K562 (cell line): ENCODE measurements at regions not wholly inside any gene's neighbourhood (a gene's known extent, or its start where the extent isn't known, plus 50 kb on each side); places are given as distances from the start of the nearest gene placed in this dataset.

Experiments used
- ATAC-seq: fragments of 200-7000 bp; cut with Tn5 transposase; 3 replicates; pipeline ENCODE4 v1.9.1; 2020; ENCODE audit warnings: moderate library complexity
- BruUV-seq: library from RNA; stranded (reverse); fragments of 400-500 nt; replicated peaks from 2 replicates; lab custom pipeline; 2021; lab: Mats Ljungman, UMichigan
- CTCF ChIA-PET: fragments of 300-600 bp; formaldehyde crosslinking; extraction: SDS; loops from one replicate; lab custom pipeline; 2021; ENCODE audit warnings: low intra/inter-chr PET ratio; lab: Yijun Ruan, JAX
- POLR2A ChIA-PET: fragments of 300-600, 350-650 bp; sonication (Branson Sonifier 250); formaldehyde crosslinking; extraction: SDS; loops from one replicate; lab custom pipeline; 2021; ENCODE audit warnings: antibody characterized with exemption, inconsistent platforms; lab: Yijun Ruan, JAX
- DNase-seq, 4 experiments: peaks; one replicate each; pipeline versions ENCODE4 v3.0.0 to v3.0.0-alpha.2; 2011 to 2018; ENCODE audit warnings: low spot score in 3 of 4, mixed read lengths in 3 of 4; ENCODE audit errors: extremely low read depth in 1 of 4
- FAIRE-seq: peaks from 2 replicates; lab custom pipeline; 2011; peaks lifted over from hg19 to GRCh38; lab: Jason Lieb, UNC
- H2AFZ ChIP-seq: 2 replicates; pipeline ENCODE4 v1.6.0; 2011; ENCODE audit warnings: low read depth, low read length, control low read depth, inconsistent platforms
- H3K27ac ChIP-seq: fragments of 200-600 bp; 3 replicates; pipeline ENCODE4 v1.8.0; 2011; ENCODE audit warnings: low read depth, mild to moderate bottlenecking, control low read depth, inconsistent platforms, low read length, moderate library complexity, mixed read lengths; ENCODE audit errors: extremely low read depth
- H3K27me3 ChIP-seq, 2 experiments: fragments of 300-600 bp in 1 of 2; 2 replicates in 1 of 2; 3 replicates in 1 of 2; pipeline versions ENCODE4 v1.6.0 to v1.8.0; 2011; ENCODE audit warnings: inconsistent platforms in 2 of 2, low read length in 2 of 2, mild to moderate bottlenecking in 1 of 2, mixed read lengths in 1 of 2, moderate library complexity in 1 of 2; ENCODE audit not compliant: control insufficient read depth in 2 of 2, insufficient read depth in 2 of 2
- H3K36me3 ChIP-seq: fragments of 300-600 bp; 3 replicates; pipeline ENCODE4 v1.8.0; 2011; ENCODE audit warnings: mild to moderate bottlenecking, low read length, inconsistent platforms; ENCODE audit not compliant: control insufficient read depth, insufficient read depth
- H3K4me1 ChIP-seq, 2 experiments: fragments of 200-600 bp in 1 of 2; replicated peaks in 1 of 2; 2 replicates in 1 of 2; 3 replicates in 1 of 2; pipeline versions ENCODE4 v1.5.1 to v1.8.0; 2011; ENCODE audit warnings: inconsistent platforms in 2 of 2, low read length in 2 of 2, mild to moderate bottlenecking in 1 of 2, mixed read lengths in 1 of 2, moderate library complexity in 1 of 2; ENCODE audit not compliant: control insufficient read depth in 2 of 2, insufficient read depth in 2 of 2
- H3K4me2 ChIP-seq: 2 replicates; pipeline ENCODE4 v1.6.1; 2011; ENCODE audit warnings: low read length, control low read depth, inconsistent platforms, mixed read lengths; ENCODE audit not compliant: insufficient read depth
- H3K4me3 ChIP-seq: fragments of 200-600 bp; sonication (generic), shearing (Covaris generic); 2 replicates; pipeline ENCODE4 v1.5.1; 2016; ENCODE audit warnings: control low read depth, inconsistent platforms
- H3K79me2 ChIP-seq: fragments of 200-600 bp; 3 replicates; pipeline ENCODE4 v1.8.0; 2011; ENCODE audit warnings: low read length, inconsistent platforms; ENCODE audit not compliant: control insufficient read depth, insufficient read depth
- H3K9ac ChIP-seq, 2 experiments: 2 replicates each; pipeline versions ENCODE4 v1.6.0 to v1.6.1; 2011; ENCODE audit warnings: low read depth in 2 of 2, low read length in 2 of 2, control low read depth in 1 of 2, inconsistent platforms in 1 of 2, mild to moderate bottlenecking in 1 of 2, mixed read lengths in 1 of 2; ENCODE audit not compliant: insufficient read depth in 1 of 2
- H3K9me1 ChIP-seq: one replicate; pipeline ENCODE4 v1.6.0; 2011; ENCODE audit warnings: inconsistent platforms, mild to moderate bottlenecking, low read length, moderate library complexity; ENCODE audit not compliant: control insufficient read depth, insufficient read depth
- H3K9me3 ChIP-seq: replicated peaks from 2 replicates; pipeline ENCODE4 v1.5.1; 2011; ENCODE audit warnings: low read depth, low read length, inconsistent platforms; ENCODE audit not compliant: control insufficient read depth, insufficient read depth
- H4K20me1 ChIP-seq: replicated peaks from 2 replicates; pipeline ENCODE4 v1.6.1; 2011; ENCODE audit warnings: low read length, inconsistent platforms, mixed read lengths; ENCODE audit not compliant: control insufficient read depth, insufficient read depth
- BCL6 ChIP-seq: fragments of 250-450 bp; sonication (Bioruptor Pico); IDR thresholded peaks from 2 replicates; pipeline ENCODE4 v1.4.0; 2020
- CEBPB ChIP-seq: fragments of 450-650 bp; IDR thresholded peaks from 2 replicates; pipeline ENCODE4 v1.6.1; 2016; ENCODE audit warnings: missing genetic modification characterization, missing compliant biosample characterization
- ELK3 ChIP-seq: fragments of 450-650 bp; formaldehyde crosslinking; IDR thresholded peaks from 2 replicates; pipeline ENCODE4 v1.4.0; 2020; ENCODE audit warnings: mild to moderate bottlenecking
- GABPB2 ChIP-seq: fragments of 250-450 bp; sonication (Bioruptor Pico); conservative IDR thresholded peaks from 2 replicates; pipeline ENCODE4 v1.5.1; 2021; ENCODE audit warnings: mild to moderate bottlenecking
- GMEB1 ChIP-seq: fragments of 250-450 bp; sonication (Bioruptor Pico); IDR thresholded peaks from 2 replicates; pipeline ENCODE4 v1.4.0; 2020; ENCODE audit warnings: mild to moderate bottlenecking
- LEF1 ChIP-seq: fragments of 450-650 bp; IDR thresholded peaks from 2 replicates; pipeline ENCODE4 v1.6.1; 2016; ENCODE audit warnings: mild to moderate bottlenecking
- POLR2AphosphoS2 ChIP-seq: IDR thresholded peaks from 2 replicates; pipeline ENCODE4 v1.6.1; 2012; ENCODE audit warnings: low read length, improper control_type of control experiment
- SETDB1 ChIP-seq: IDR thresholded peaks from one replicate; pipeline ENCODE4 v1.6.1; 2012; ENCODE audit warnings: low read length, control low read depth, inconsistent platforms
- SIX5 ChIP-seq, 2 experiments: IDR thresholded peaks; 2 replicates each; pipeline ENCODE4 v1.6.1; 2011; ENCODE audit warnings: low read length in 2 of 2, borderline replicate concordance in 1 of 2, low read depth in 1 of 2, mild to moderate bottlenecking in 1 of 2, moderate library complexity in 1 of 2; ENCODE audit not compliant: insufficient read depth in 1 of 2
- STAT5A ChIP-seq: IDR thresholded peaks from 2 replicates; pipeline ENCODE4 v1.6.1; 2012; ENCODE audit warnings: low read length, inconsistent platforms, borderline replicate concordance
- SUPT5H ChIP-seq: fragments of 450-650 bp; IDR thresholded peaks from 2 replicates; pipeline ENCODE4 v1.6.1; 2016
- TAF9B ChIP-seq: fragments of 450-650 bp; IDR thresholded peaks from 2 replicates; pipeline ENCODE4 v1.6.1; 2018; ENCODE audit warnings: mild to moderate bottlenecking; ENCODE audit not compliant: partially characterized antibody
- THRAP3 ChIP-seq: fragments of 450-650 bp; IDR thresholded peaks from 2 replicates; pipeline ENCODE4 v1.6.1; 2016; ENCODE audit warnings: mild to moderate bottlenecking, inconsistent platforms, borderline replicate concordance
- U2AF2 ChIP-seq: fragments of 200-400 bp; formaldehyde crosslinking; optimal IDR thresholded peaks from 2 replicates; pipeline ENCODE3; 2017; ENCODE audit warnings: low read depth, mild to moderate bottlenecking, low read length
- USF1 ChIP-seq: sonication (generic); formaldehyde crosslinking; IDR thresholded peaks from 2 replicates; pipeline ENCODE4 v1.9.0; 2022; ENCODE audit warnings: mild to moderate bottlenecking, missing genetic modification reagents
- ZC3H8 ChIP-seq: fragments of 450-650 bp; IDR thresholded peaks from 2 replicates; pipeline ENCODE4 v1.6.1; 2017
- ZSCAN32 ChIP-seq: fragments of 450-650 bp; formaldehyde crosslinking; IDR thresholded peaks from 2 replicates; pipeline ENCODE4 v1.4.0; 2020; ENCODE audit warnings: mild to moderate bottlenecking, moderate library complexity
- WGBS: fragments of 100-300 bp; shearing (Covaris generic); methylation state at CpG from one replicate; pipeline ENCODE4 v1.1.6; 2016; ENCODE audit warnings: low coverage, mixed read lengths; ENCODE audit not compliant: insufficient coverage; ENCODE audit errors: missing lambda C conversion rate; 5-methylcytosine and 5-hydroxymethylcytosine counted together
- in situ Hi-C: fragments of 300-500 bp; cut with MboI; formaldehyde crosslinking; loops from 4 replicates; pipeline ENCODE4 v1.15.0; 2018; ENCODE audit warnings: inconsistent platforms, mixed read lengths
- intact Hi-C: fragments of 100-400 bp; cut with micrococcal nuclease; formaldehyde crosslinking; loops from 2 replicates; pipeline ENCODE4 v1.14.2; 2022

GRCh38 chr5:143931986-143932385 is 120.0 kb downstream of the HMHB1 start:
- Histone ChIP-seq H3K4me2 (no peak overlapping the region), H3K27ac (no peak overlapping the region), H3K4me1 (no peaks in the 10 kb centered on the region), H3K27me3 (no peaks in the 10 kb centered on the region), H3K9ac (no peak overlapping the region), H3K9me1 (no peaks in the 10 kb centered on the region), H3K9me3 (no peaks in the 10 kb centered on the region), H3K79me2 (no peaks in the 10 kb centered on the region), H4K20me1 (no peaks in the 10 kb centered on the region), H2AFZ (no peak overlapping the region), H3K36me3 (no peaks in the 10 kb centered on the region), H3K4me3 (no peak overlapping the region)
- BruUV-seq = no TSS peak
- ChIA-PET POLR2A (no interaction called here), CTCF (no interaction called here)
- in situ Hi-C loops (no loop called here), intact Hi-C loops (no loop called here)
- 0% methylated on average over 1 of the region's 1 CpG for WGBS
- ATAC-seq (no peak), FAIRE-seq (no peak), DNase-seq (no peak)
- TF ChIP-seq CEBPB (tag) (no peak), GMEB1 (no peak), STAT5A (no peak), ZC3H8 (no peak), TAF9B (no peak), ZSCAN32 (CRISPR knock-in tag) (no peak)

- ATAC-seq (no peak), DNase-seq (no peak), FAIRE-seq (no peak)
- BruUV-seq = no TSS peak
- H3K9ac ChIP-seq = no peak overlapping the region
- no peaks in the 10 kb centered on the region for H3K36me3 ChIP-seq
- WGBS = 0% methylated on average over 1 of the region's 1 CpG
- H3K27me3 ChIP-seq = no peaks in the 10 kb centered on the region
- ChIA-PET CTCF (no interaction called here), POLR2A (no interaction called here)
- no peaks in the 10 kb centered on the region for H4K20me1 ChIP-seq
- TF ChIP-seq GABPB2 (no peak), ELK3 (CRISPR knock-in tag) (no peak), BCL6 (CRISPR knock-in tag) (no peak), SIX5 (IDR thresholded peaks at IDR 0.05; ENCODE audit: borderline replicate concordance in 1 of 2, insufficient read depth in 1 of 2, low read depth in 1 of 2, low read length in 2 of 2) (no peak), POLR2AphosphoS2 (no peak), USF1 (CRISPR knock-in tag) (no peak), U2AF2 (no peak), THRAP3 (no peak), SETDB1 (no peak), LEF1 (no peak), SUPT5H (no peak)
- intact Hi-C loops (no loop called here), in situ Hi-C loops (no loop called here)
- H3K79me2 ChIP-seq = no peaks in the 10 kb centered on the region
- H2AFZ ChIP-seq = no peak overlapping the region
- H3K4me1 ChIP-seq = no peaks in the 10 kb centered on the region
- H3K27ac ChIP-seq = no peak overlapping the region
- H3K9me3 ChIP-seq = no peaks in the 10 kb centered on the region
- no peak overlapping the region for H3K4me2 ChIP-seq
- no peaks in the 10 kb centered on the region for H3K9me1 ChIP-seq
- no peak overlapping the region for H3K4me3 ChIP-seq
Measured at GRCh38 chr5:143932584-143932983, 120.6 kb downstream of the HMHB1 start.
